HG03571 (cell line): ENCODE measurements at regions not wholly inside any gene's neighbourhood (a gene's known extent, or its start where the extent isn't known, plus 50 kb on each side); places are given as distances from the start of the nearest gene placed in this dataset.

Experiments used
- ATAC-seq: cut with Tn5 transposase; IDR thresholded peaks from one replicate; pipeline ENCODE4 v1.9.1; 2021; ENCODE audit not compliant: unreplicated experiment

DNA sequence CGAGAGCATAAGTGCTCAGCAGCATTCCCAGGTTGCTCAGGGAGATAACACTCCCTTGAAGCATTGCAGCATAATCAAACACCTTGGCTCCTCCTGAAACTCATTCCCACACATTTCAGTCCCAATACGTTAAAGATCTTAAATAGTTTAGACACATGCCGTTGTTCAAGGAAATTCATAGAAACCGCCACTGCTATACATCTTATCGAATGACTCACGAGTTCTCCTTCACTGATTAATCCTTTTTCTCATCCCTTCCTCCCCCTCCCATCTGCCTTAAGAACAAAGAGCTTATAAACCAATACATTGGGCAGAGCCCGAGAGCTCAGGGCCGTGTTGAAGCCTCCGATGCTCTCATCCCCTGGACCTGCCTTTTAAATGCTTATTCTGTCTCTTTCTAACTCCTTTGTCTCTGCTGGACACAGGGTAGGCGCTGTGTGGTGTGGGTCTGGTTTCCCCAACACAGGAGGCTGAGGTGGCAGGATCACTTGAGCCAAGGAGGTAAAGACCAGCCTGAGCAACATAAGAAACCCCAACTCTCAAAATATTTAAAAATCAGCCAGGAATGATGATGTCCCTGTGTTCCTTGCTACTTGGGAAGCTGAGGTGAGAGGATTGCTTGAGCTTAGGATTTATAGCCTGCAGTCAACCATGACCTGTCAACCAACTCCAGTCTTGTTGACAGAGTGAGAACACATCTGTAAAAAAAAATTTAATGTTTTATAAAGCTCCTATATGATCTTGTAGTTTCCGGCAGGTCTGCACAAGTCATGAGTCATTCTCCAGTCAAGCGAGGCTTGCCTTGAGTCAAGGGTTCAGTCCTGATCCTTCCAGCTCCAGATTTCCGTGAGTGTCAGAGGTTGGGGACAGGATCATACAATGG is 394.0 kb upstream of the HSFY2 start:
- no peak for ATAC-seq

DNA sequence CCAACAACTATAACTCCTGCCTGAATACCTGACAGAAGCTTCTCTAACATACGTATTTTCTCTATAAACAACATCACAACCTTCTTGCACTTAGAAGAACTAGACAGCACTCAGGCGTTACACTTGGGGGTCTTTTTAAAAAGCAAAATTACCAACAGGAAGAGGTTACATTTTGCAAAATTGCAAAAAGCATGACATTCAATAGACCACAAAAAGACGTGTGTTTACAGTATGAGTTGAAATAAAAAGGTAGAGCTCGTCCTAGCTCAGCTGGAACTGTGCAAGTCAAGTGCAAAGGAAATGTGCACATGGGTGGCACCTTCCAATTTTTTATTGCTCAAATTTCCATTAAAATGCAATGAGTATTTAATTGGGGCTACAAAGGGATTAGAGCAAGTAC is 375.2 kb upstream of the HSFY2 start:
- ATAC-seq: no peak

DNA sequence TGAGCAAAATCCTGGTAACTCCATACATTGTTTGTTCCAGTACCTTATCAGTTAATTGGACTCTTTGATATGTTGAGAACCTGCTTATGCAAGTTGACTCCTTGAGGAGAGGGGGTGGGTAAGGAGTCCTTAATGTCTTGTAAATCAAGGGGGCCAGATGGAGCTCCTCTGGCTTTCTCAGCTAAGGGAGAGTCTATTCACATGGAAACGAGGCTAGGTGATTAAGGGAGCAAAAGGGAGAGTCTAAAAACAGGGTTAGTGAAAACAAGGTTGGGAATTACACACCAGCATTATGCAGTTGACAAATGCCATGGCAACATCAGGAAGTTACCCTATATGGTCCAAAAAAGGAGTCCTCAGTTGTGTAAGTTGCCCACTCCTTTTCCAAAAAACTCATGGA is 372.8 kb upstream of the HSFY2 start:
- no peak for ATAC-seq

DNA sequence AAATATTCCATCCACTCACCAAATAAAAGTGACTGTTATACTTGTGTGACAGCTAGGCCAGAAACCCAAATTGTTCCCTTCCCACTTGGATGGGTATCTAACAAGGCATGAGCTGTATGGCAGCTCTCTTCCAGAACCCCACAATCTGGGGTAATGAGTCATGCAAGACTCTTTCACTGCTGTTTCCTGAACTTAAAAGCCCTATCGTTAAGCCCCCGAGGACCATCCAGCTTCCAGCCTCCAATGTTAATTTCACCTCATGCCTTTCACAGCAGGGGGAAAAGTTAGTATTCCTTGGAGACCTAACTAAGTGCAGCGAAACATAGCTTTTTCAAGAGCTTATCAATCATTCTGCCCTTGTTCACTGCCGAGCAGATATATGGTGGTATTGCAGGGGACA is 368.6 kb upstream of the HSFY2 start:
- ATAC-seq: no peak

DNA sequence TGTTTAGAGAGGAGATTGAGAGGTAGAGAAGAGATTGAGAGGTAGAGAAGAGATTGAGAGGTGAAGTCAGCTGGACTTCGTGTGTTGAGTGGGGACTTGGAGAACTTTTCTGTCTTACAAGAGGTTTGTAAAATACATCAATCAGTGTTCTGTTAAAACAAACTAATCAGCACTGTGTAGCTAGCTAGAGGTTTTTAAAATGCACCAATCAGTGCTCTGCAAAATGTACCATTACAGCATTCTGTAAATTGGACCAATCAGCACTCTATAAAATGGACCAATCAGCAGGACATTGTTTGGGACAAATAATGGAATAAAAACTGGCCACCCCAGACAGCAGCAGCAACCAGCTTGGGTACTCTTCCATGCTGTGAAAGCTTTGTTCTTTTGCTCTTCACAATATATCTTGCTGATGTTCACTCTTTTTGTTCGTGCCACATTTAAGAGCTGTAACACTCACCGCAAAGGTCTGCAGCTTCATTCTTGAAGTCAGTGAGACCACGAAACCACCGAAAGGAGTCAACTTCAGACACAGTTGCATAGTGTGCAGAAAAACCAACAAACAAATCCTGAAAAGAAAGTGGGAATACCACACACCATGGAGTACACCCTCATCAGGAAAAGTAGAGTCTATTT is 366.9 kb upstream of the HSFY2 start:
- no peak for ATAC-seq

DNA sequence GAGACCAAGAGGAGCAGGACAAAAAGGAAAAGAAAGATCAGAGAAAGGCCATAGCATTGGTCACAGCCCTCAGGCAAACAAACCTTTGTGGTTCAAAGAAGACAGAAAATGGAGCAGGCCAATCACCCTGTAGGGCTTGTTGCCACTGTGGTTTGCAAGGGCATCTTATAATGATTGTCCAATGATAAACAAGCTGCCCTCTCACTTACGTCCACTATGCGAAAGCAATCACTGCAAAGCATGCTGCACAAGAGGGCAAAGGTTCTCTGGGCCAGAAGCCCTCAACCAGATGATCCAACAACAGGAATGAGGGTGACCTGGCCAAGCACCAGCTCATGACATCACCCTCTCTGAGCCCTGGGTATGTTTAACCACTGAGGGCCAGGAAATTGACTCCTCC is 360.9 kb upstream of the HSFY2 start:
- ATAC-seq: no peak

DNA sequence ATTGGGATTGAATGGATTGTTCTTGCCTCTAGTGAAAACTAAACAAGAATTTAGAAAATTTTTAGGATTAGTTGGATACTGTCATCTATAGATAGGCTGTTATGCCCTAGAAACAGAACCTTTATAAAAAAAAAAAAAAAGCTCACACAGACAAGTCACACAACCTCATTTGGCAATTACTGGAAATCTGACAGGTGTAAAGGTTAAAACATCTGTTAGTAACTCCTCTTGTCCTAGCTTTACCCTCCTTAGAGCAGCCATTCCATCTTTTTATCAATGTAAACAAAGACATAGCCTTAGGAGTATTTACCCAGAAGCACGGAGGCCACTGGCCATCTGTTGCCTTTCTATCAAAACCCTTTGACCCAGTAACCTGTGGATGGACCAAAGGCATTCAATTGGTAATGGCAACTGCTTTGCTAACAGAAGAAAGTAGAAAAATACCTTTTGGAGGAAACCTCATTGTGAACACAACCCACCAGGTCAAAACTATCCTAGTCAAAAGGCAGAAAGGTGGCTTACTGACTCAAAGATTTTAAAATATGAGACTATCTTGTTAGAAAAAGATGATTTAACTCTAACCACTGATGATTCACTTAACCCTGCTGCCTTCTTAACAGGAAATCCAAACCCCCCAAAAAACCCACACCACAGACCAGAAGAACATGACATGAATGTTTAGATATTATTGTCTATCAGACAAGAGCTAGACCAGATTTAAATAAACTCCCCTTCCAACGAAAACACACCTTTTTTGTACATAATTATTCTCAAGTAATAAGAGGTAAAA is 357.2 kb upstream of the HSFY2 start:
- ATAC-seq: no peak

DNA sequence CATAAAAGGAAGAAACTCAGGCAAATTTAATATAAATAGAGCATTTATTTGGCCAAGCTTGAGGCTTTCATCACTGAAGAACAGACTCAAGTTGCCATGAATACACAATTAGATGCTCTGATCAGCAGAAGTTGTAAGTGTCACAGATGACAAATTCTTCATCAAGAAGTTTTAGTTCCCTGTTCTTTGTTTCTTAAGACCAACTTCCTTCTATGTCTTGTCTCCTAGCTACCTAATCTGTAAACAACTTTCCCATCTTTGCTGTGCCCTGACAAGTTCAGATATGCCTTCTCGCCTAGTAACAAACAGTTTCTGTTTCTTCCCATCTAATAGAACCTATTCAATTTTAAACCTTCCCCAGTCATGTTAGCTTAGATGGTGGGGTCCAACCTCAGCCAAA is 353.4 kb upstream of the HSFY2 start:
- ATAC-seq: no peak

DNA sequence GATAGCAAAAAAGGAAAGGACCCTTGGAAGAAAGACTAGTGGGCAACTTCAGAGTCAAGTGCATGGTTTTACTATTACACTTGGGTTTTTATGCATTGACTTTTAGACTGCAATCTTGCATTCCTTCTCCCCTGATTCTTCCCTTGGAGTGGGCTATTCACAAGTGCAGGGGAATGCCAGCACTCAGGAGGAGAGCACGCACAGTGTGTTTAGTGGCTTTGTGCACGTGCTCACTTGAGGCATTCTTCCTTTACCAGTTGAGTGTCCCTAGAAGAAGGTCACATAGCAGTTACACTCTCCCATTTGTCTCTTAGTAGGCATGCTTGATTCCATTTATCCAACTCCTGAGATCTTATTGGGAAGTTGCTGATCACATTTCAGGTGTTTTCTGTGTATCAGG is 351.1 kb upstream of the HSFY2 start:
- ATAC-seq: no peak

DNA sequence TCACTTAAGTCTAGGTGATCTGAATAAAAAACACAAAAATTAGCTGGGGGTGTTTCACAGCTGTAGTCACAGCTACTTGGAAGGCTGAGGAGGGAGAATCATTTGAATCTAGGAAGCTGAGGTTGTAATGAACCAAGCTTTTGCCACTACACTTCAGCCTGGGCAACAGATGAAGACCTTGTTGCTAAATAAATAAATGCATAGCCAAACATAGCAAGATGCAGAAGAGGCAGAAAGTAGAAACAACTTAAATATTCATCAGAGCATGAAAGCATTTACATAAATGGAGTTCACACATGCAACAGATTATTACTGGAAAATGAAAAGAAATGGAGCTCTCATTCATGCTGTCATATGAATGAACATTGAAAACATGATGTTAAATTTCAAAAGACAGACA is 348.9 kb upstream of the HSFY2 start:
- ATAC-seq: no peak

DNA sequence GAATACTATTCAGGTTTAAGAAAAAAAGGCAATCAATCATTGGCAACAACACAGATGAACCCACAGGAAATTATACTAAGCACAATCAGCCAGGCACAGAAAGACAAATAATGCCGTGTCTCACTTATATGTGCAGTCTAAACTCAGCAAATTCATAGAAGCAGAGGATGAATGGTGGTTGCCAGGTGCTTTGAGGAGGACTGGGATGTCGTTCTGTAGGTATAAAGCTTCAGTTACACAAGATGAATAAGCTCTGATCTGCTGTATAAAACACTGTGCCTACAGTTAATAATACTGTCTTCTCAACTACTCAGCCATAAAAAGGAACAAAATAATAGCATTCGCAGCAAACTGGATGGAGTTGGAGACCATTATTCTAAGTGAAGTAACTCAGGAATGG is 324.8 kb upstream of the HSFY2 start:
- no peak for ATAC-seq

DNA sequence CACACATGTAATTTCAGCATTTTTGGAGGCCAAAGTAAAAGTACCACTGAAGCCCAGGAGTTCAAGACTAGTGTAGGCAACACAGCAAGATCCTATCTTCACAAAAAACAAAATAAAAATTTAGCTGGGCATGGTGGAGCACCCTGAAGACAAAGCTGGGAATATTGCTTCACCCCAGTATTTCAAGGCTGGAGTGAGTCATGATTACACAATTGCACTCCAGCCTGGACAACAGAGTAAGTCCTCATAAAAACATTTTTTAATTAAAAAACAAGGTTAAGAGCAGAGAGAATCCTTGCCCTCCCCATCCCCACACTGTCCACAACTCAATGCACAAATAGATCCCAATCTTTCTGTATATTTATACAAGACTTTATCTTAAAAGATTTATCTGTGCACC is 321.9 kb upstream of the HSFY2 start:
- no peak for ATAC-seq

DNA sequence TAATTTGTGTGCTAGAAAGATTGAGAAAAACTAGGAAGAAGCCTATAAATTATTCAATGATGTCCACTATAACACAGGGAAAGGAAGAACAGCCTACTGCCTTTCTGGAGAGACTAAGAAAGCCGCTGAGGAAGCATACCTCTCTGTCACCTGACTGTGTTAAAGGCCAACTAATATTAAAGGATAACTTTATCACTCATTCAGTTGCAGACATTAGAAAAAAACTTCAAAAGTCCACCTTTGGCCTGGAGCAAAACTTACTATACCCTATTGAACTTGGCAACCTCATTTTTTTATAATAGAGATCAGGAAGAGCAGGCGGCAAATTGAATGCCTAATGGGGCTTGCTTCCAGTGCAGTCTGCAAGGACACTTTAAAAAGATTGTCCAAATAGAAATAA is 309.5 kb upstream of the HSFY2 start:
- ATAC-seq: no peak

DNA sequence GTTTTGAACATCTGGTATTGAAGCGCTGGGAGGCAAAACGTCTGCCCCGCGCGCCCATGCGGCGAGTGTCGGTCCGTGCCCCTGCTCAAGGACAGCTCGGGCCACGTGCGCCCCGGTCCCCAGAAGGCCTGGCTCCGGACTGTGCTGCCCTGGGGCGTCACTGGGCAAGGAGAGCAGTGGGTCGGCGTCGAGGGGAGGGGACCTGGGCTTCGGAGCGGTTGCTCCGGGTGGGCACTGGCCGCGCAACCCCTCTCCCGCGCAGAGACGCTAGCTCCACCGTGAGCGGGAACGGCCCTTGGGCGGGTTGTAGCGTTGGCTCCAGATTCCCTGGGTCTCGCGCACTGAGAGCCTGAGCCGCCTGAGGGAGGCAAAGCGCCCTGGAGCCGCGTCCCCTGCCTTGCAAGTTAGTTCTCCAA is 304.2 kb upstream of the HSFY2 start:
- no peak for ATAC-seq

DNA sequence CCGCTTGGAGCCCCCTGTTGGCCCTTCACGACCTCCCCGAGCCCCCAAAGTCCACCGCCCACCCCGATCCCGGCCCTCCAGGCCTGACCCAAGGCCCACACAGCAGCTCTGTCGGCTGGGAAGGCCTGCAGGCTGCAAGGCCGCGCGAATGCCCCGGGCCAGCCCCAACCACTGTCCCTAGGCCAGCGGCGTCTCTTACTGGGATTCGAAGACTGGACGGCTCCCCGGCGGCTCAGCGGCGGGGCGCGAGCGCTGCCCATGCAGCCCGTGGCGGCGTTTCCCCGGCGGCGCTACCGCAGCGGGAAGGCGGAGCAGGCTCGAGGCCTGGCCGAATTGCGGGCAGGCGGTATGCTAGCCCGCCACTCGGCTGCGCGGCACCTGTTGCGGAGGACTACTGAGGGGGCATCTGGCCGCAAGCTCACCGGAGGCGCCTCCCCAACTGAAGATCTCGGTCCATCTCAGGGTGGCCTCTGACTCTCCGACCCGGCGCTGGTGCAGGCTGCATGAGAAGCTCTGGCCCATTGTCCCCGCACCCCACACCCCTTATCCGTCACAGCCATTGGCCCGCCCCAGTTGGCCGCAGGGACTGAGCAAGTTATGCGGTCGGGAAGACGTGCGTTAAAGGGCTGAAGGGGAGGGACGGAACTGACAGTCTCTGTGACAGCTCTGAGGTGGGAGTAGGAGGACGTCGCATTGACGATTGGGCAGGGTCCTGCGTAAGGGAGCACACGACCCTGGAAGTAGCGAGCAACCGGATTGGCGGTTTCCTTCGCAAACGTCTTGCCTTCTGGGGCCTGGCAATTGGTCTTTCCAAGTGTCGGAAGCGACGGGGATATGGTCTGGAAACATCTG is 303.5 kb upstream of the HSFY2 start:
- no peak for ATAC-seq

DNA sequence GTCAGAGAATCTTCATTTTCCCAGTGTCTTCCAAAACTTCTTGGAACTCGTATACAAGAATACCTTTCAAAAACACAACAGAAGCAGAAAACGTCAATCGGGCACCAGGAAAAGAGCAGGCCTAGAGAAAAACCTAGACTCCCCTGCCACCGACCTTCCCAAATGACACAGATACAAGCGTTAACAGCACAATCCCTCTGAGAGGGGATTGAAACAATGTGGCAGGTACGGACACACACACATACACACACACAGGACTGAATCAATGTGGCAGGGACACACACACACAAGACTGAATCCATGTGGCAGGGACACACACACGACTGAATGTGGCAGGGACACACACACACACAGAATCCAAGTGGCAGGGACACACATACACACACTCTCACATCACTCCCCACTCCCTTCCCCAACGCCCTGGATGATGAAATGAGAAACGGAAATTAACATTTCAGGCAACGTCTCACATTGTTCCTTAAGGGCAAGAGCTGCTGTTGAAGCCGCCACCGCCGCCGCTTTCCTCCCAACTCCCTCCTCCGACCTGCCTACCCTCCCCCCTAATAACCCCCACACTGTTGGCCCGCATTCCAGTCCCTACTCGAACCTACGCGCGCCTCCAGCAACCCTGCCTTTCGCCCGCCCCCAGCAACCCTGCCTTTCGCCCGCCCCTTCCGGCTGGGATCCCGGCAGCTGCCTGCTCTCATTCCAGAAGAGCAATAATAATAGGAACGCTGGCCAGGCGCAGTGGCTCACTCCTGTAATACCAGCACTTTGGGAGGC is 302.1 kb upstream of the HSFY2 start:
- no peak for ATAC-seq

DNA sequence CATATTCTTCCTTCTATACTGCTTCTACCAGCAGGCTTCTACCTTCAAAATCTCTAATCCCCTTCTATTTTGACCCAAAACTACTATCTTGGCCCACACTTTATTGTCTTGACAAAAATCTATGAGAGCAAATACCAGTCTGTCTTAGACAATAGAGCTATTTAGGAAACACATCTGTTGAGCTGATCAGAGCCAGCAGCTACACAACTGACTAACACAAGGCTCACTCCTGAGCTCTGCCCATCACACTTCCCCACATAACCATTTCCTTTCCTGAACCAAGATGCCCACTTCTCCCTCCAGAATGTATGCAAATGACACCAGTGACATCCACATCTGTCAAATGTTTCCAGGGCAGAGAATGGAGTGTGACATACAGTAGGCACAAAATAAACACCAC is 293.9 kb upstream of the HSFY2 start:
- ATAC-seq: no peak

DNA sequence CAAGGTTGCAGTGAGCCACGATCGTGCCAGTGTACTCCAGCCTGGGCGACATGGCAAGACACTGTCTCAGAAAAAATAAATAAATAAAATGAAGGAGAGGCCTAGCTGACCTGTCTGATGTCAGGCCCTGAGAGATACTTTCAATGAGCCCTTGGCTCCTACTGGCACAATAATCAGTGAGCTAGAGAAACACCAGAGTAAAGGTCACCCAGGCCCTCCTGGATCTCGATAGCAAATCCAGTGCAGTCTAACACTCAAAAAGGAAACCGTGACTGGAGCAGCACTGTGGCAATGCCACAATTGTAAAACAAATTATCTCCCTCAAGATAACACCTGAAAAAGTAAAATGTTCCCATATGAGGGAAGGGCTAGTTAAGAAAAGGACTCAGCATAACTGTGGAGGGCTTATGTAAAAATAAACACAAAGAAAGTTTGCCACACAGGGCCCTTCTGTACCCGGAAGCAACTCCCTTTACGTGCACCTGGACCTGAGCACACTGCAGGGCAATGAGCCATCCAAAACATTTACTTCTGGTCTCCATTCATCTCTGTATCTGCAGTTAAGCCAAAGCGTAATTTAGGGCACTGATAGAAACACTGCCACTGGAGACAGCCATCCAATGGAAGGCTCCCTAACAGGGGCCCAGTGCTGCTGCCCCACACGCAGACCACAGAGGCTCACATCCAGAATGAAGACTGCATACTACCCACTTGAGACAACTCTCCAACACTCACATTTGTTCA is 293.1 kb upstream of the HSFY2 start:
- ATAC-seq: no peak

DNA sequence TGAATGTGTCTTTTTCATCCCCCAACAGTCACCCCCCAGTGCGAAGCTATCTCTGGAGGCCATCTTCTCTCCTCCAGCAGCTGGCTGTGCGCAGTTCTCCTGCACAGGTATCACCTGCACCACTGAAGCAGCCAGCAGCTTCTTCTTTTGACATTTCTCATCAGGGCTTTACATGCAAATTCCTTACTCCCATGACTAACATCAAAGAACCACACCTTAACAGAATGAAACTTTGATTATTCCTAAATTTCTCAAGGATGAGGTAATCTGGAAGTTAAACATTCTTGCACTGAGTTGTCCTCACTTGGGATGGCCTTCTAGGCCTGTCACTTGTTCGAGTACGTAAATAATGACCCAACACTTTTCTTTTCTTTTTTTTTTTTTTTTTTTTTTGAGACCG is 291.6 kb upstream of the HSFY2 start:
- ATAC-seq: no peak

DNA sequence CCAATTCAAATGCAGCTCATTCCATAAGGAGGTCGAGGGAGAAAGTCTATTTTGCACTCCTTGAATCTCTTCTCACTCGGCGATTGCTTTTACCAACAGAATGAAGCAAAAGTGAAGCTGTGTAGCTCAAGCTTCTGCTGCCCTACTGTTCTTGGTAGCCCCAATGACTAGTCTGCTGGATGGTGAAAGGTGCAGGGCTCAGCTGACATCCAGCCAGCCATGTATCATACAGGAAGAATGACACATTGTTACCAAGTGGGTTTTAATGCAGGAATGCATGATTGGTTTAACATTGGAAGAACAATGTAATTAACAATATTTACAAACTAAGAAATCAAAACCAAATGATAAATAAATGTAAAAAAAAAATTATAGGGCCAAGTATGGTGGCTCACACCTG is 286.2 kb upstream of the HSFY2 start:
- no peak for ATAC-seq
